Esophagus squamous epithelium (tissue), 5 donors: ENCODE measurements at regions not wholly inside any gene's neighbourhood (a gene's known extent, or its start where the extent isn't known, plus 50 kb on each side); places are given as distances from the start of the nearest gene placed in this dataset.

ENCODE experiments used
- DNase-seq: peaks from one replicate; lab custom pipeline; 2025; lab: John Stamatoyannopoulos, UW
- H3K27ac ChIP-seq, 4 donors: fragments of 200-600 bp; sonication (generic); one replicate each; pipeline ENCODE4 v1.5.1; 2016 to 2019; ENCODE audit warnings: mild to moderate bottlenecking in 1 of 4
- H3K27me3 ChIP-seq, 4 donors: fragments of 200-600 bp; sonication (generic); 1 replicate in 3 of 4; 2 replicates in 1 of 4; pipeline versions ENCODE4 v1.5.1 to v1.6.0; 2017 to 2021; ENCODE audit warnings: antibody characterized with exemption in 1 of 4
- H3K36me3 ChIP-seq, 3 donors: fragments of 200-600 bp; sonication (generic); one replicate each; pipeline ENCODE4 v1.5.1; 2016 to 2019
- H3K4me1 ChIP-seq, 3 donors: fragments of 200-600 bp; sonication (generic); one replicate each; pipeline ENCODE4 v1.5.1; 2017 to 2019
- H3K4me3 ChIP-seq, 4 donors: fragments of 200-600 bp; sonication (generic); 1 replicate in 3 of 4; 2 replicates in 1 of 4; pipeline ENCODE4 v1.5.1; 2016 to 2019; ENCODE audit warnings: mild to moderate bottlenecking in 2 of 4, moderate library complexity in 1 of 4
- H3K9me3 ChIP-seq, 3 donors: fragments of 200-600 bp; sonication (generic); one replicate each; pipeline ENCODE4 v1.5.1; 2016 to 2019
- POLR2A ChIP-seq, 4 donors: fragments of 450-650 bp; IDR thresholded peaks; one replicate each; pipeline ENCODE4 v1.6.1; 2017; ENCODE audit warnings: antibody characterized with exemption in 4 of 4, mild to moderate bottlenecking in 4 of 4, moderate library complexity in 3 of 4
- WGBS, 2 donors: methylation state at CpG; one replicate each; pipeline ENCODE4 v1.1.5; 2018; 5-methylcytosine and 5-hydroxymethylcytosine counted together
- intact Hi-C: fragments of 100-400 bp; cut with DNase I; formaldehyde crosslinking; loops from one replicate; pipeline ENCODE4 v1.15.0; 2022
- TF ChIP-seq, protein P1 (sequence below), 6 experiments: fragments of 450-650 bp in 4 of 6; fragments of 200-600 bp in 2 of 6; sonication (generic) in 2 of 6; IDR thresholded peaks; one replicate each; pipeline ENCODE4 v1.5.1; 2016 to 2019; ENCODE audit warnings: antibody characterized with exemption in 6 of 6, mild to moderate bottlenecking in 4 of 6, moderate library complexity in 4 of 6
- donor health status: DM: yes; HTN: yes; CAD: no.

GRCh38 chr16:5619304-5619703 lies 521.7 kb upstream of the EEF2KMT start:
- intact Hi-C loops, result no loop called here
- 83% methylated on average over 7 of the region's 8 CpGs; no CpG with 5 or more reads in 1 of the 2 donors for whole genome bisulfite sequencing, 2 donors
- Histone ChIP-seq H3K4me1 (peaks cover 0 to 6% (median 0%) of the 10 kb centered on the region in 3 donors), H3K4me3 (no peak overlapping the region), H3K27ac (no peak overlapping the region), H3K36me3 (no peaks in the 10 kb centered on the region), H3K27me3 (peaks cover 0 to 34% (median 0%) of the 10 kb centered on the region in 4 donors), H3K9me3 (no peaks in the 10 kb centered on the region)
- TF ChIP-seq POLR2A (IDR thresholded peaks at IDR 0.05), result no peak
- TF ChIP-seq, protein P1, sequence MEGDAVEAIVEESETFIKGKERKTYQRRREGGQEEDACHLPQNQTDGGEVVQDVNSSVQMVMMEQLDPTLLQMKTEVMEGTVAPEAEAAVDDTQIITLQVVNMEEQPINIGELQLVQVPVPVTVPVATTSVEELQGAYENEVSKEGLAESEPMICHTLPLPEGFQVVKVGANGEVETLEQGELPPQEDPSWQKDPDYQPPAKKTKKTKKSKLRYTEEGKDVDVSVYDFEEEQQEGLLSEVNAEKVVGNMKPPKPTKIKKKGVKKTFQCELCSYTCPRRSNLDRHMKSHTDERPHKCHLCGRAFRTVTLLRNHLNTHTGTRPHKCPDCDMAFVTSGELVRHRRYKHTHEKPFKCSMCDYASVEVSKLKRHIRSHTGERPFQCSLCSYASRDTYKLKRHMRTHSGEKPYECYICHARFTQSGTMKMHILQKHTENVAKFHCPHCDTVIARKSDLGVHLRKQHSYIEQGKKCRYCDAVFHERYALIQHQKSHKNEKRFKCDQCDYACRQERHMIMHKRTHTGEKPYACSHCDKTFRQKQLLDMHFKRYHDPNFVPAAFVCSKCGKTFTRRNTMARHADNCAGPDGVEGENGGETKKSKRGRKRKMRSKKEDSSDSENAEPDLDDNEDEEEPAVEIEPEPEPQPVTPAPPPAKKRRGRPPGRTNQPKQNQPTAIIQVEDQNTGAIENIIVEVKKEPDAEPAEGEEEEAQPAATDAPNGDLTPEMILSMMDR (IDR thresholded peaks at IDR 0.05), result no peak
- no peak for DNase-seq

GRCh38 chr16:5616841-5617240 lies 519.2 kb upstream of the EEF2KMT start:
- no peak for DNase-seq
- H3K27ac ChIP-seq, result no peak overlapping the region
- no peak overlapping the region for H3K4me3 ChIP-seq
- WGBS, 2 donors, result 34 to 42% methylated on average over 6 of the region's 6 CpGs
- TF ChIP-seq POLR2A (IDR thresholded peaks at IDR 0.05), result no peak
- TF ChIP-seq, protein P1 (IDR thresholded peaks at IDR 0.05), result no peak
- intact Hi-C loops, result no loop called here
- peaks cover 0 to 6% (median 0%) of the 10 kb centered on the region in 3 donors for H3K4me1 ChIP-seq
- no peaks in the 10 kb centered on the region for H3K36me3 ChIP-seq
- H3K9me3 ChIP-seq, result no peaks in the 10 kb centered on the region
- peaks cover 0 to 34% (median 0%) of the 10 kb centered on the region in 4 donors for H3K27me3 ChIP-seq

DNA sequence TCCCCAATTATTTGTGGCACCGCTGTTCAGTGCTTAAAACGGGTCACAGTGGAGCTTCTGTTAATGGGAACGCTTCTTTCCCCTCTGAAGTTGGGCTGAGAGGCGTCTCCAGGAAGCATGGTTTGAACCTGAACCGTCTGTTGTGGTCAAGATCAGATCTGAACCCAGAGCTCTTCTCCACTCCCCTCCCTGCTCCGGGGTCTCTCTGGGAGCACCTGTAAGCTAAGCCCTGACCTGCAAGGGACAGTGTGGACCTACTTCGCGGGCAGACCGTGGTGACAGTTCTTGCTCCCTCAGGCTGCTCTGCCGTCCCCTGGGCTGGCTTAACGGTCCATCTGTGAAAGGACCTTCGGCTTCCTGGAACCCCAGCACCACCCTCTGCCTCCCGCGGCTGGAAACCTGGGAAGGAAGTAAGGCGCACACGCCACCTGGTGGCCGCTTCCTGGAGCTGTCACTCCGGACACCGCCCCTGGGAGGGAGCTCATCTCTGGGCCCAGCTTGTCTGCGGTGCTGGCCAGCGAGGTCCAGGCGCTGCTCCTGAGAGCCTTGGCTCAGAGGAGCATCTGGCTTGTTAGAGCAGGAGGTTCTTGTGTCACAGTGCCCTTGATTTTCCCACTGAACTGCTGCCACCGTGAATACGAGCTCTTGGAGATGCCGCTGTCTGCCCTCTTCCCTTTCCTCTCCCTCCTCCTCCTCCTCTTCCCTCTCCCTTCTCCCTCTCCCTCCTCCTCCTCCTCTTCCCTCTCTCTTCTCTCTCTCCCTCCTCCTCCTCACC lies 518.5 kb upstream of the EEF2KMT start:
- Histone ChIP-seq H3K27ac (no peak overlapping the region), H3K36me3 (no peaks in the 10 kb centered on the region), H3K4me1 (peaks cover 0 to 6% (median 0%) of the 10 kb centered on the region in 3 donors), H3K9me3 (no peaks in the 10 kb centered on the region), H3K27me3 (peaks cover 0 to 34% (median 0%) of the 10 kb centered on the region in 4 donors), H3K4me3 (peak overlapping the region in 1 of 4 donors; percentile 5)
- TF ChIP-seq POLR2A (IDR thresholded peaks at IDR 0.05), result no peak
- TF ChIP-seq, protein P1 (IDR thresholded peaks at IDR 0.05), result peak in 5 of 6 experiments; percentile 62 to 72 (median 65)
- WGBS, 2 donors, result 13 to 18% methylated on average over 17 to 20 of the region's 25 CpGs
- DNase-seq, result no peak
- intact Hi-C loops, result no loop called here

DNA sequence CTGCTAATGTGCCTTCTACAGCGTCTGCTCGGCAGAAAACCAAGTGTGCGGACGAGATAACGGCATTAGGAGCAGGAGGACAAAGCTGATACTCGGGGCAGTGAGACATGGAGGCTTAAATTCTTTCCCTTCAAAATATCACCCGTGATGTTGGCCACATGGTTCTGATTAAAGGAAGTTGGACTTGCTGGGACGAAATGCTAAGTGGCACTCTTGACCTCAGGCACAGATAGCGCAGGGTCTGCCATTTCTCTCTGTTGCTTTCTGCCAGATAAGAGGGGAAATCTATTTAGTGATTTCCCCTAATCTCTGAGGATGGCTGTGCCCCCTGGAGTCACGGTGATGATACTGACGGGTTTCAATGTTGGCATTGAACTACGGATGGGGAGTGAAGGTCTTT lies 509.6 kb upstream of the EEF2KMT start:
- Histone ChIP-seq H3K9me3 (no peaks in the 10 kb centered on the region), H3K27ac (no peak overlapping the region), H3K4me3 (no peak overlapping the region), H3K4me1 (no peaks in the 10 kb centered on the region), H3K36me3 (no peaks in the 10 kb centered on the region), H3K27me3 (no peaks in the 10 kb centered on the region)
- no peak for TF ChIP-seq POLR2A (IDR thresholded peaks at IDR 0.05)
- TF ChIP-seq, protein P1 (IDR thresholded peaks at IDR 0.05), result no peak
- no peak for DNase-seq
- 47 to 58% methylated on average over 12 of the region's 12 CpGs for WGBS, 2 donors
- intact Hi-C loops, result loop anchor here (5.0 to 10.0 kb wide), 2 partner anchors 102 to 365 kb away; no protein-coding TSS in a partner anchor

DNA sequence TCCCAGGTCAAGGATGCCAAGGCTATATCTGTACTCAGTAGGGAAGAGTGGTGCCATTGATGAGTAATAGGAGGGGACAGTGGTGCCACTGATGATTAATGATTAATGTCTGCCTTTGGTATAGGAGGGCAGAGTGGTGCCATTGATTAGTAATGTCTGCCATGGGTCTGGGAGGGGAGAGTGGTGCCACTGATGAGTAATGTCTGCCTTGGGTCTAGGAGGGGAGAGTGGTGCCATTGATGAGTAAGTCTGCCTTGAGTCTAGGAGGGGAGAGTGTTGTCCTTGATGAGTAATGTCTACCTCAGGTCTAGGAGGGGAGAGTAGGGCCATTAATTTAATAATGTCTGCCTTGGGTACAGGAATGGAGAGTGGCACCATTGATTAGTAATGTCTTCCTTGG lies 507.8 kb upstream of the EEF2KMT start:
- Histone ChIP-seq H3K9me3 (no peaks in the 10 kb centered on the region), H3K27me3 (no peaks in the 10 kb centered on the region), H3K27ac (no peak overlapping the region), H3K4me1 (no peaks in the 10 kb centered on the region), H3K4me3 (no peak overlapping the region), H3K36me3 (no peaks in the 10 kb centered on the region)
- intact Hi-C loops, result loop anchor here (5.0 to 10.0 kb wide), 2 partner anchors 101 to 363 kb away; no protein-coding TSS in a partner anchor
- no peak for DNase-seq
- TF ChIP-seq, protein P1 (IDR thresholded peaks at IDR 0.05), result no peak
- no peak for TF ChIP-seq POLR2A (IDR thresholded peaks at IDR 0.05)
